H9 (cell line): ENCODE measurements at regions not wholly inside any gene's neighbourhood (a gene's known extent, or its start where the extent isn't known, plus 50 kb on each side); places are given as distances from the start of the nearest gene placed in this dataset.

ENCODE experiments used
- DNase-seq: peaks from one replicate; pipeline ENCODE4 v3.0.0-alpha.2; 2017
- H2AFZ ChIP-seq: one replicate; pipeline ENCODE4 v1.6.1; 2013; ENCODE audit warnings: mild to moderate bottlenecking, low read length, control low read depth, moderate library complexity
- H2AK5ac ChIP-seq: 2 replicates; pipeline ENCODE4 v1.6.1; 2013; ENCODE audit warnings: low read length, control low read depth, mixed read lengths; ENCODE audit not compliant: insufficient read length
- H2BK120ac ChIP-seq: one replicate; pipeline ENCODE4 v1.6.1; 2013; ENCODE audit warnings: low read depth, mild to moderate bottlenecking, low read length, control low read depth, inconsistent platforms; ENCODE audit not compliant: poor library complexity, severe bottlenecking
- H2BK12ac ChIP-seq: 2 replicates; pipeline ENCODE4 v1.6.1; 2013; ENCODE audit warnings: low read length, control low read depth, mixed read lengths, low read depth; ENCODE audit not compliant: insufficient read length
- H2BK15ac ChIP-seq: 2 replicates; pipeline ENCODE4 v1.6.1; 2013; ENCODE audit warnings: low read depth, low read length, control low read depth
- H2BK20ac ChIP-seq: one replicate; pipeline ENCODE4 v1.6.1; 2013; ENCODE audit warnings: low read depth, mild to moderate bottlenecking, low read length, control low read depth, inconsistent platforms; ENCODE audit not compliant: poor library complexity, severe bottlenecking
- H2BK5ac ChIP-seq: 2 replicates; pipeline ENCODE4 v1.6.1; 2013; ENCODE audit warnings: low read length, control low read depth, mixed read lengths; ENCODE audit not compliant: insufficient read length
- H3K14ac ChIP-seq: 2 replicates; pipeline ENCODE4 v1.6.1; 2013; ENCODE audit warnings: low read length, control low read depth; ENCODE audit not compliant: insufficient read depth
- H3K18ac ChIP-seq: 2 replicates; pipeline ENCODE4 v1.6.1; 2013; ENCODE audit warnings: low read depth, mild to moderate bottlenecking, mixed read lengths, low read length, control low read depth; ENCODE audit not compliant: insufficient read length
- H3K23ac ChIP-seq: 2 replicates; pipeline ENCODE4 v1.6.1; 2013; ENCODE audit warnings: low read length, control low read depth, mixed read lengths, low read depth; ENCODE audit not compliant: insufficient read length
- H3K23me2 ChIP-seq: 2 replicates; pipeline ENCODE4 v1.6.1; 2013; ENCODE audit warnings: low read depth, mild to moderate bottlenecking, mixed read lengths, low read length, control low read depth; ENCODE audit not compliant: insufficient read length, poor library complexity, severe bottlenecking
- H3K27ac ChIP-seq: 2 replicates; pipeline ENCODE4 v1.5.1; 2013; ENCODE audit warnings: low read length, control low read depth, mixed read lengths, low read depth; ENCODE audit not compliant: insufficient read length
- H3K27me3 ChIP-seq: 2 replicates; pipeline ENCODE4 v1.6.1; 2013; ENCODE audit warnings: low read length, control low read depth, inconsistent platforms; ENCODE audit not compliant: insufficient read depth
- H3K4ac ChIP-seq: 2 replicates; pipeline ENCODE4 v1.6.1; 2013; ENCODE audit warnings: low read depth, mild to moderate bottlenecking, control low read depth, inconsistent platforms, low read length, moderate library complexity
- H3K4me1 ChIP-seq: 2 replicates; pipeline ENCODE4 v1.6.1; 2013; ENCODE audit warnings: low read length, control low read depth, inconsistent platforms; ENCODE audit not compliant: insufficient read depth
- H3K4me2 ChIP-seq: 2 replicates; pipeline ENCODE4 v1.6.1; 2013; ENCODE audit warnings: low read length, control low read depth, mixed read lengths; ENCODE audit not compliant: insufficient read length, insufficient read depth
- H3K56ac ChIP-seq: 2 replicates; pipeline ENCODE4 v1.6.1; 2013; ENCODE audit warnings: low read depth, mild to moderate bottlenecking, mixed read lengths, low read length, control low read depth; ENCODE audit not compliant: insufficient read length
- H3K79me1 ChIP-seq: 2 replicates; pipeline ENCODE4 v1.6.1; 2013; ENCODE audit warnings: low read depth, mild to moderate bottlenecking, moderate library complexity, low read length, control low read depth, inconsistent platforms; ENCODE audit not compliant: insufficient read depth, poor library complexity, severe bottlenecking
- H3K79me2 ChIP-seq: 2 replicates; pipeline ENCODE4 v1.6.1; 2013; ENCODE audit warnings: low read length, control low read depth, inconsistent platforms; ENCODE audit not compliant: insufficient read depth
- H3K9ac ChIP-seq: 2 replicates; pipeline ENCODE4 v1.6.1; 2013; ENCODE audit warnings: low read length, control low read depth, mixed read lengths; ENCODE audit not compliant: insufficient read length; ENCODE audit errors: extremely low read depth
- H3K9me3 ChIP-seq: one replicate; pipeline ENCODE4 v1.6.1; 2013; ENCODE audit warnings: low read depth, low read length, inconsistent platforms; ENCODE audit not compliant: control insufficient read depth
- H3T11ph ChIP-seq: one replicate; pipeline ENCODE4 v1.6.1; 2013; ENCODE audit warnings: mild to moderate bottlenecking, low read length, control low read depth, inconsistent platforms
- H4K20me1 ChIP-seq: one replicate; pipeline ENCODE4 v1.6.1; 2013; ENCODE audit not compliant: control insufficient read depth, insufficient read length, insufficient read depth
- H4K5ac ChIP-seq: 2 replicates; pipeline ENCODE4 v1.6.1; 2013; ENCODE audit warnings: low read depth, mild to moderate bottlenecking, mixed read lengths, low read length, control low read depth; ENCODE audit not compliant: insufficient read length
- H4K8ac ChIP-seq: replicated peaks from 2 replicates; pipeline ENCODE4 v1.6.1; 2013; ENCODE audit warnings: low read length, control low read depth, mixed read lengths, low read depth; ENCODE audit not compliant: insufficient read length
- H4K91ac ChIP-seq: 2 replicates; pipeline ENCODE4 v1.6.1; 2013; ENCODE audit warnings: low read depth, mild to moderate bottlenecking, moderate library complexity, mixed read lengths, low read length, control low read depth; ENCODE audit not compliant: insufficient read length
- H3K27ac Mint-ChIP-seq, 3 experiments: 2 replicates in 2 of 3; 3 replicates in 1 of 3; pipeline ENCODE4 v1.8.0; 2020 to 2021; ENCODE audit warnings: mixed read lengths in 3 of 3, mild to moderate bottlenecking in 1 of 3, moderate library complexity in 1 of 3
- H3K27me3 Mint-ChIP-seq: 2 replicates; pipeline ENCODE4 v1.8.0; 2021; ENCODE audit warnings: low read depth, mild to moderate bottlenecking, moderate library complexity, mixed read lengths
- H3K36me3 Mint-ChIP-seq, 3 experiments: 2 replicates in 2 of 3; 3 replicates in 1 of 3; pipeline ENCODE4 v1.8.0; 2020 to 2021; ENCODE audit warnings: low read depth in 3 of 3, mixed read lengths in 3 of 3; ENCODE audit not compliant: insufficient read depth in 1 of 3
- H3K4me1 Mint-ChIP-seq, 2 experiments: 2 replicates each; pipeline ENCODE4 v1.8.0; 2020; ENCODE audit warnings: mixed read lengths in 2 of 2
- H3K4me3 Mint-ChIP-seq, 2 experiments: 2 replicates in 1 of 2; 3 replicates in 1 of 2; pipeline ENCODE4 v1.8.0; 2020 to 2021; ENCODE audit warnings: mild to moderate bottlenecking in 2 of 2, mixed read lengths in 2 of 2, moderate library complexity in 1 of 2
- H3K9me3 Mint-ChIP-seq, 2 experiments: 2 replicates in 1 of 2; 3 replicates in 1 of 2; pipeline ENCODE4 v1.8.0; 2020; ENCODE audit warnings: mild to moderate bottlenecking in 2 of 2, mixed read lengths in 2 of 2, moderate library complexity in 1 of 2
- CTCF ChIP-seq: fragments of 200-600 bp; sonication (generic); conservative IDR thresholded peaks from 3 replicates; pipeline ENCODE4 v1.8.0; 2021; ENCODE audit warnings: antibody characterized with exemption, mild to moderate bottlenecking
- WGBS: extraction: QIAGEN DNeasy Blood & Tissue Kit; methylation state at CpG from one replicate; pipeline ENCODE4 v1.1.7; 2013; ENCODE audit warnings: missing lambda C conversion rate, low lambda C conversion rate, mixed read lengths; ENCODE audit not compliant: insufficient read length; ENCODE audit errors: extremely low coverage; 5-methylcytosine and 5-hydroxymethylcytosine counted together

- WGBS = no CpG with 5 or more reads among the region's 3 CpGs
- H3K9me3 ChIP-seq = no peaks in the 10 kb centered on the region
- H3K79me1 ChIP-seq = no peaks in the 10 kb centered on the region
- H3K27ac ChIP-seq = no peak overlapping the region
- H3K9me3 Mint-ChIP-seq = peaks cover 8 to 9% of the 10 kb centered on the region in 2 experiments; a peak in 4 of 5 replicates
- H4K20me1 ChIP-seq = no peaks in the 10 kb centered on the region
- no peak overlapping the region for H3K56ac ChIP-seq
- no peak overlapping the region for H3K27ac Mint-ChIP-seq
- H4K5ac ChIP-seq = no peak overlapping the region
- no peaks in the 10 kb centered on the region for H3K4me1 Mint-ChIP-seq
- no peaks in the 10 kb centered on the region for H3K79me2 ChIP-seq
- no peak overlapping the region for H3K14ac ChIP-seq
- H2BK12ac ChIP-seq = no peak overlapping the region
- H3K23me2 ChIP-seq = no peaks in the 10 kb centered on the region
- peaks cover 3 to 7% (median 7%) of the 10 kb centered on the region in 3 experiments; a peak in 4 of 7 replicates for H3K36me3 Mint-ChIP-seq
- no peak overlapping the region for H4K91ac ChIP-seq
- no peak overlapping the region for H2BK5ac ChIP-seq
- H2AK5ac ChIP-seq = no peak overlapping the region
- no peaks in the 10 kb centered on the region for H3K27me3 Mint-ChIP-seq
- no peak overlapping the region for H3T11ph ChIP-seq
- H3K4me2 ChIP-seq = no peak overlapping the region
- no peak for DNase-seq
- H3K4me1 ChIP-seq = no peaks in the 10 kb centered on the region
- TF ChIP-seq CTCF = no peak
- H2AFZ ChIP-seq = no peak overlapping the region
- no peak overlapping the region for H4K8ac ChIP-seq
- H3K4ac ChIP-seq = no peak overlapping the region
- H3K9ac ChIP-seq = no peak overlapping the region
- no peak overlapping the region for H3K18ac ChIP-seq
- no peak overlapping the region for H3K4me3 Mint-ChIP-seq
- no peak overlapping the region for H2BK20ac ChIP-seq
- H2BK120ac ChIP-seq = no peak overlapping the region
- H3K27me3 ChIP-seq = no peaks in the 10 kb centered on the region
- no peak overlapping the region for H3K23ac ChIP-seq
- no peak overlapping the region for H2BK15ac ChIP-seq
These were observed 272.2 kb upstream of the KLF12 start for GRCh38 chr13:74406420-74406819.
